A172 (cell line): ENCODE measurements at regions not wholly inside any gene's neighbourhood (a gene's known extent, or its start where the extent isn't known, plus 50 kb on each side); places are given as distances from the start of the nearest gene placed in this dataset.
"Not testable (repeated sequence)": the region's sequence is repeated elsewhere in the genome, so short reads cannot be mapped to it uniquely, and the experiment has no call there.

Experiments used
- DNase-seq: peaks from one replicate; pipeline ENCODE4 v3.0.0-alpha.2; 2015; ENCODE audit warnings: low spot score

DNA sequence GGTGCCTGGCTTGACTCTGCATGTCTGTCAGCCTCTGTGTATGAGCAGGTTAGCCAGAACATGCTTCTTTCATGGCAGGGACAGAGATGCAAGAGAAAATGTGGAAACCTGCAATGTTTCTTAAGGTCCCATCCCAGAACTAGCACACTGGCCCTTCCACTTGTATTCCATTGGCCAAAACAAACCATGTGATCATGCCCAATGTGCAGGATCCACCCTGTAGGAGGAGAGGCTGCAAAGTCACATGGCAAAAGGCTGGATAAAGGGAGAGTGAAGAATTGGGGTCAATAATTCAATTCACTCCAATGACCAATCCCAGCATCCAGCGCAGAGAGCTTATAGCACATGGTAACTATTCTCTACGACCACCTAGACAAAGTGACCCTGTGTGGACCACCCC, 405.5 kb downstream of the MIAT start:
- no peak for DNase-seq

DNA sequence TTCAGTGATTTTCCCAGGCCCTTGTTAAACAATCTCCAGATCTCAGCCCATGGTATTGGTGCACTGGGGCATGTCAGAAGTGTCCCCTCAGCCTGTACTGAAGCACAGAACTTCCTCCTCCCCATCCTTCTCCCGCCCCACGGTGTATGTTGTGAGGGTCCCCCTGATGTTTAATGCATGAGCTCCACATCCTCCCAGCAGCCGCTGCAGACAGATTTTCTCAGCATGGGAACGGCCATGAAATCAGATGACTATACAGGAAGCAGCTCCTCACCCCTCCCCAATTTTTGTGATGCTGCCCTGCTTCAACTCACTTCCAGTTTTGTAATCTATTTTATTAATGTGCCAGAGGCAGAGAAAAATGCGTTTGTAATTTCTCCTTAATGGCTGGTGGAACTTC, 406.0 kb downstream of the MIAT start:
- DNase-seq, result no peak

DNA sequence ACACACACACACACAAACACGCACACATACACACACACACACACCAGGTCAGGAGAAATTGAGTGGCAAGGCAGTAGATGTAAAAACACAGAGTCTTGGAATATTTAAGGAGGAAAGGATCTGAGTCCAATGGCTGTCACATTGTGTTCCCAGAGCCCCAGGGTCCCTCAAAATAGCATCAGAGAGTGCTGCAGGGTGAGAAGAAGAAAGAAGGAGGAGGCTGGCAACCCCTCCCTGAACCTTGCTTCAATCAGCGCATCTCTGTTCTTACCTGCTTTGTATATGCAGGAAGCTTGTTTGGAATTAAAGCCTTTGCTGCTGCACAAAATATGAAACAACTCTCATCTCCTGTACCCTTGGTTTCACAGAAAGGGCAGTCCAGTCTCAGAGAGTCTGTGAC, 406.5 kb downstream of the MIAT start:
- no peak for DNase-seq

DNA sequence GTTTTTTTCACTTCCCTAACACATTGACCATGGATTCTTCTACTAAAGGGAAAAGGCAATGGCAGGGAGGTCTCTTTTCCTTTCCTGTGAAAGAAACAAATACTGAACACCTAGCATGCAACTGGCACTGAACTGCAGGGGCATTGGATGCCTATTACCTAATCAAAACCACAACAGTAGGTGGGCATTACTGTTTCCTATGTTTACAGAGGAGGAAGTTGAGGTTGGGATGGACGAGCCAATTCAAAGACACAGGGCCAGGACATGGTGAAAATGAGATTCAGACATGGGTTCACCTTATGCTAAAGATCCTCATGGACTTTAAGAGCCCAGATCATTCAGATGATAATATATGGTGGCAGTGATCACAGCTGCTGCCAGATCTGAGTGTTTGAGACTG, 407.0 kb downstream of the MIAT start:
- no peak for DNase-seq

DNA sequence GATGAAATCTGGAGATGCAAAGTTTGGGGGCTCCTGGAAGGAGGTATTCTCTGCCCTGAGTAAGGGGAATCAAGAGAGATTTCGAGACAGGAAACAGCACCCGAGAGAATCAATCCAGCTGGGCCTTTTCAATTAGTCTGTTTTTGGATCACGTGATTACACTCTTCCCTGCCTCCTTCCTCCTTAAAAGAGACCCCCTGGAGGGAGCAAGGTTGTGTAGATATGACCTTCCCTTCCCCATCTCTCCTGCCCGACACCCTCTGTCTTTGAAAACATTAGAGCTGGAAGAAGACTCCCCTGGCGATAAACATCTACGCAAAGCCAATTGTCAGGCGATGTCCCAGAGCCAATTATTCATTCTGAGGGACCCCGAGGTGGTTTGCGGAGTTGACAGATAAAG, 407.9 kb downstream of the MIAT start:
- no peak for DNase-seq

DNA sequence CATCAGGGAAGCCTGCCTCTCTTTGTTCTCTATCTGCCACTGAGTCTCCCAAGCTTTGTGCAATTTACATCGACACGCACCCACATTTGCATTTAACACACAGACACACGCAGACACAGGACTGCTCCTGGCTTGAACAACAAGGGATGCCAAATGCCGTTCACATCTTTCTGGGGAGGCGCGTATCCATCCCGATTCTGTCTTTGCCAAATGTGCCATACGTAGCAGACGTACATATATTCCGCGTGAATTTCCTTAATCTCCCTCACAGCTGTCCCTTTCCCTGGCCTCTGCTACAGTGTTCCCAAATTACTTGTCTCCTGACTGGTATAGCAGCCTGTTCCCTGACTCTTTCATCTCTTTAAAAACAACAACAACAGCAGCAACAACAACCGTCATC, 409.5 kb downstream of the MIAT start:
- DNase-seq, result no peak

DNA sequence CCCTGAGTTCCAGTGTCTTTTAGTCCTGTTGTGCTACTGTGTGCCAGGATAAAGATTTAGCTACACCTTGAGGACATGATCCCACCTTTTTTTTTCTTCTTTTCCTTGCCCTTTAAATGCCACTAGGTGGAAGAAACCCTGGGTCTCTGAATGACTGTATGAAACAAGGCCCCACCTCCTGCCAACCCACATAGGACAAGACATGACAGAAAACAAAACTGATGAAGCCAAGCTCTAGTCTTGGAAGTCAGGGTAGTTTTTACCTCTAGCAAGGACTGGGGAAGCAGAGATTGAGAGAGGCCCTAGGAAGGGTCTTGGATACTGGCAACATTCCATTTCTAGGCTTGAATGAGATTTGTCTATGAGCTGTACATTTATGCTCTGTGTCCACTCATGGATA, 410.7 kb downstream of the MIAT start:
- no peak for DNase-seq

DNA sequence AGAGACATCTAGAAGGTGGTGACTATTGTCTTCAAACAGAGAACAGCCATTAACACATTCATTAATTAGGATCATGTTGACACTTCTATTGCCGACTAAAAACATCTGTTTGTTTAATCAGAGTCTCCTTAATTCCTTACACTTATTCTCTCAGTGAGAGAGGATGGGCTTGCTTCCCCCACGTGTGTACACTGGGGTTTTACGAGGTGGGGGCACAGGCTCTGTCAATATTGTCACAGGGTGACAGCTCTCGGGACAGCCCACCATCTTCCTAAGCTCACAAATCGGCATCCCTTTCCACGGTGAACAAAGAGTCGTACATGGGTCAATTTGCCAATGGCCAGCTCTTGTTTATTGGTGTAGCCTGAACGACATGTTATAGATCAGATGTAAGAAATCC, 413.2 kb downstream of the MIAT start:
- no peak for DNase-seq

DNA sequence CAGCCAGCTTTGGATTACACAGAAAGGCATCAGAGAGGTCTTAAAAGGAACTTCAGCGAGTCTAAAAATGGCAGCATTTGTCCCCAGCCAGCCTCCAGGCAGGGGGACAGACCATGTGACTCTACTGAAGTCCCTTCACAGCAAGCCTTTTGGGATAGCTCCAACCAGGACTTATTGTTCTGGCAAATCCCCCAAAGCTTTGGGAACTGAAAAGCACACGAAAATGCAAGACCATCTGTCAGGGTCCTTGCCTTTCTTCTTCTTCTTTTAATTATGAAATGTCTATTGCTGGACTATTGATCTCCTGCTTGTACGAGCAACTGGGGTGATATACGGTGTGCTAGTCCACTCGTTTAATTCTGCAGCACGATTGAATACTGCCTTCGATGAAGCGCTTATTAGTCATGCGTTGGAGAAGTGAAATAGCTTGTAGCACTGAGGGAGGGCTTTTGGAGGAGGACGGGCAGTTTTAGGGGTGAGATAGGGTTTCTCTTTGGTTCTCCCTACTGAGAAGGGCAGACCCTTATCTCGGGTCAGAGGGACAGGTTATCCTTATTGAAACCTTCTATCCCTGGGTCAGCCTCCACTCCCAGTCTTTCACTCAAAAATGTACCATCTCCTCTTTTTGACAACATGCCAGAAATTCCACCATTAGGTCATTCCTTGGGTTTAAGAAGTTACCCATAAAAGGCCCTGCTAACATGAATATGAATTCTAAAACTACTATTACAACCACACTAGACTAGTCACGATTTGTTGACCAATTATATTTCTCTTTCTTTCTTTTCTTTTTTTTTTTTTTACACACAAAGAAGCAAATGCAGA, 416.4 kb downstream of the MIAT start:
- DNase-seq, result no peak

DNA sequence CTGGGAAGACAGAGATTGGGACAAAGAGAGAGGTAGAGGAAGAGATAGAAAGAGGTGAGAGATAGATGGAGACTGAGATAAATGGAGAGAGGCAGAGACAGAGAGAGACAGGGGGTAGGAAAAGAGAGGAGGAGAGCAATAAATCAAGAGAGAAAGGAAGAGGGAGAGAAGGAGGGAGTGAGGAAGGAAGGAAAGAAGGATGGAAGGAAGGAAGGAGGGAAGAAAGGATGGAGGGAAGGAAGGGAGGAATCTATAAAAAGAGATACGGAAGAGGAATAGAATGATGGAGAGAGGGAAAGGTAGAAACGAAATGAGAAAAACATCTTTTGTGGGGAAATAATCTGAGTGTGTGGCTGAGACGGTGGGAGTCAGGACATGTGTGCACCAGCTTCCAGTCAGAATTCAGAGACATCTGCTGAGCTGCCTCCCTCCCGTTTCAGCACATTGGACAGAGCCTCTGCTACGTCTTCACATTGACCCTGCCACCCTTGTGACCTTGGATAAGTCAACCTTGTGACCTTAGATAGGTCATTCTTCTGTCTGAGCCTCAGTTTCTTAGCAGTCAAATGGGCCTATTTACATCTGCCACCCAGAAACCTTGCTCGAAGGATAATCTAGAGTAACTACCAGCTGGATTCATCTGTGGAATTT, 417.8 kb downstream of the MIAT start:
- DNase-seq, result no peak

DNA sequence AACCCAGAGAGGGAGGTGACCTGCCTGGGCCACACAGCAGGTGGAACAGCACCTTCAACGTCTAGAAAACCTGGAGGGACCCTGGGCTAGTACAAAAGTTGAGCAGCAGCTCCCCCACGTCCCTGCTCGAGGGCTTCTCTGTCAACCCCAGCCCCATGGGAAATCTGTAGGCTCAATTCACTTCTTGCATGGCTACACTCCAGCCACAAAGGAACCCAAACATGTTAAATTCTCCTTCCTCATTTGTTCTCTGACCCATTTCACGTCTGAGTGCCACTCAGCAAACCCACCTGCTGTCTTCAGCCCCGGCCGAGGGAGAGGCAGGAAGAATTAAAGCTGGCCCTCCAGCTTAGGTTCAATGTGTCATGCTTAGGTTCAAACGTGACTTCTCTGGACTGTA, 418.5 kb downstream of the MIAT start:
- DNase-seq, result no peak

DNA sequence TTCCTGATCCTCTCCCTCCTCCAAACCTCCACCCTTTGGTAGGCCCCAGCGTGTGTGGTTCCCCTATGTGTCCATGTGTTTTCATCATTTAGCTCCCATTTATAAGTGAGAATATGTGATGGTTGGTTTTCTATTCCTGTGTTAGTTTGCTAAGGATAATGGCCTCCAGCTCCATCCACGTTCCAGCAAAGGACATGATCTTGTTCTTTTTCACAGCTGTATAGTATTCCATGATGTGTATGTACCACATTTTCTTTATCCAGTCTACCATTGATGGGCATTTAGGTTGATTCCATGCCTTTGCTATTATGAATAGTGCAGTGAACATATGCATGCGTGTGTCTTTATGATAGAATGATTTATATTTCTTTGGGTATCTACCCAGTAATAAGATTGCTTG, 420.7 kb downstream of the MIAT start:
- not testable (repeated sequence) for DNase-seq

DNA sequence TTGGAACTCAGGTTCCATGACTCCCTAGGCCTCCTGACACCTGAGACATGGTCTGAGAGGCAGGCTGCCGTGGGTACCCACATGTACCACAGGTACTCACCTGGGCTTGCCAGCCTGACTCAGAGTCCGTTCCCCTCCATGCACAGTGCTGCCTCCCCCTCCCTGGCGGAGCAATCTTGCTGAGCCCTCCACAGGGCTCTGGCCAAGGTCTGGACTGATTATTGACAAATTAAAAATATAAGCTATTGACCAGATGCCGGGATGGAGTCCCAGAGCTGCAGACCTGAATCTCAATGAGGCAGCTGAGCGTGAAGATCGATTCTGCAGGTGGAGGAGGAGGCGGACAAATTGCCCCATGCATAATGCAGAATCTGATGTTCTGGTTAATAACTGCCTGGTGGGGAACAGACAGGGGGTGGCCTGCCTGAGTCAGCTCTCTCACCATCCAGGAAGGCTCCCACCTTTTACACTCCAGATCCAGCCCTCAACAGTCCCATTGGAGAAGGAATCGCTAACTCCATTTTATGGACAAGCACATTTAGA, 422.7 kb downstream of the MIAT start:
- DNase-seq, result no peak

DNA sequence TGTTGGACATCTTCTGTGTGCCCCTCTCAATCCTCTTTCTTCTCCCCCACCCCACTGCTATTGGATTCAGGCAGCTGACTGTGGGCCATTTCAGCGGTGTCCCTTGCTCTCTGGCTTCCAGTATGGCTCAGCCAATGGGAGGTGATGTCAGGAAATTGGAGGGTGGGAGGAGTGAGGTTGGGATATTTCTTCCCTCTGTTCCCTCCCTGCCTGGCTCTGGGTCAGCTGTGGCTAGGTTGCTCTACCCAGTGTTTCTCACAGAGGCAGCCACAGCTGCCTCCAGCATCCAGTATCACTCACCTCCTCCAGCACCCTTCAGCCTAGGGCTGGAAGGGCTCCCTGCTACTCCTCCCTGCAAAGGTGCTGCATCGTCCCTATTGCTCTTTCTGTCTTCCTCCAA, 423.5 kb downstream of the MIAT start:
- DNase-seq, result no peak

DNA sequence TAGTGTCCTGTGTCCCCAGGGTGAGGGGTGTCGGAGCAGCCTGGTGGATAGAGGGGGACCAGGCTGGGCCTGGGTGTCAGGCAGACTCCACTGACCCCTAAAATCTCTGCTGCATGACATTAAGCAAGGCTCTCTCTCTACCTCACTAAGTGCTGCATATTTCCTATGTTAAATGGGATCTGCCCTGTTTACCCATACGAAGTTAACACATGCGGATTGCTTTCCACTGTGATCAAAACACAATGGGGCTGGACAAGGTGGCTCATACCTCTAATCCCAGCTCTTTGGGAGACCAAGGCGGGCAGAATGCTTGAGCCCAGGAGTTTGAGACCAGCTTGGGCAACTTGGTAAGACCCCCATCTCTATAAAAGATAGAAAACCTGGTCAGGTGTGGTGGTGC, 426.2 kb downstream of the MIAT start:
- DNase-seq, result no peak

DNA sequence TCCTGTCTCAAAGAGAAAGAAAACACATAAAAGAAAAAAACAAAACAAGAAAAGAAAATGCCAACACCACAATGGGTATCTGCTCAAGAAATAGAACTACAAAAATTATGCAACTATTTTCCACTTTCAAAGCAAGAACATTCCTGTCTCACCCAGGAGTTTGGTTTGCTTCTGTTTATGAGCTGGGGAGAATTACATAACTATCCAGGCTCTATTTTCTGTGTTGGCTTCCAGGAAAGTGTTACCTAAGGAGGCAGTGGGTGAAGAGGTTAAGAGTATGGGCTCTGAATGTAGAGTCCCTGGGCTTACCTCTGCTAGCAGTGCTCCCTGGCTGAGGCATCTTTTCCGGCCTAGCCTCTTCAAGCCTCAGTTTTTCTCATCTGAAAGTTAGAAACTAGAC, 426.7 kb downstream of the MIAT start:
- DNase-seq, result no peak

DNA sequence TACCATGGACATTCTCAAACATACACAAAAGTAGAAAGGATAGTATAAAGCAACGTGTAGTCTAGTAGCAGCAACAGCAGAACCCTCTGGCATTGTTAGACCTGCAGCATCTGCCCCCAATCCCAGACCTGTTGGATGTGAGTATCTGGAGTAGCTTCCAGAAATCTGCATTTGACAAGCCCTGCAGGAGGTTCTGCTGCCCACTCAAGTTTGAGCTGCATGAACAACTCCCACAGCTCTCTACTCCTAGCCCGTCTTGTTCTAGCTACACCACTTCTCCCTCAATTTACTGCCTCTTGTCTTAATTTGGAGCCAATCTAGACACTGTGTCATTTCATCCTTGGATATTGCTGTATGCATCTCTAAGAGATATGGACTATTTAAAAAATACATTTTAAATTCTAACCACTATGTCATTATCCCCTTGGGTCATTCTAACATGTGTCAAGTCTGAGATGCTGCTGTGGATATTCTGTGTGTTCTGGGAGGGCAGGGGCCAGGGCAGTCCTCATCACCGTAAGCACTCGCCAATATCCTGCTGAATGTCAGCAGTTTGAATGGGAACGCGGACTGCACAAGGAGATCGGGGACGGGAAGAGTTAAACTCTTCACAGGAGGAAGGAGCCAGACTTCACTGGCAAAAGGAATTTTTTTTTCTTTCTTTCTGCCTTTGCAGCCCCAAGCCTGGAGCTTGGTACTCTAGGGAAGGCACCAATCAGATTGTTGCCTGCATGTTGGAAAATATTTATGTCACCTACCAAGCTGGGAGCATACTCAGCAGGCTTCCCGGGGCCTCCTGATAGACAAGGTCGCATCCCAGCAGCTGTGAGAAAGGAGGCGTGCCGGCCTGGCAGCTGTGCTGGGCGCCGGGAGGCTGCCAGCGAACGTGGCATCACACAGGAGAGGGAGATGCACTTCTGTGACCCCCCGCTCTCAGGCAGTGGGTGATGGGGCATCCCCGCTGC, 429.0 kb downstream of the MIAT start:
- DNase-seq, result no peak

DNA sequence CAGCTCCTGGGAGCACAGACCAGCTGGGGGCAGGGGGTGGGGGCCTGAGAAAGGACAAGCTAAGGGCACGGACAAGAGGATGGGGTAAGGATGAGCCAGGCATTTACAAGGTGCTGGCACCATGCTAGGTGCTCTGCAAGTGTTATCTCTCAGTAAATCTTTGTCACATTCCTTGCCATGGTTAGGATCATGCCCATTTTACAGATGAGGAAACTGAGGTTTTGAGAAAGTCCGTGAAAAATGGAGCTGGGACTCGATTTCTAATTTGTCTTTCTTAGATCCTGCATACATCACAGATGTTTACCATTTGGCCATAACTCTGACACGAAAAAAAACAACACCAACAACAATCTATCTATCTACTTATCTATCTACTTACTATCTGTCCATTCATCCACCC, 429.7 kb downstream of the MIAT start:
- no peak for DNase-seq

DNA sequence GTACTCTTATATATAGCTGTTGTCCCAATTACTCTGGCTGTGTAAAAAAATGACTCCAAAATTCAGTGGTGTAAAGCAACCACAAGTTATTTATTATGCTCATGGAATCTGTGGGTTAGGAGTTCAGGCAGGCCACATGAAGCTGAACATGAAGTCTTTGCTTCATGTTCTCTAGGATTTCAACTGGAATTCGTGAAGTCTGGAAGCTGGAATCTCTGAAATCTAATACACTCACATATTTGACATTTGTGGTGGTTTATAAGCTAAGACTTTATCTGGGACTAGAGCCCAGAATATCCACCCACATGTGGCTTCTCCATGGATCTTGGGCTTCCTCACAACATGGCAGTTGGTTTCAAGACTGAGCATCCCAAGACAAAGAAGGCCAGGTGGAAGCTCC, 430.6 kb downstream of the MIAT start:
- no peak for DNase-seq

DNA sequence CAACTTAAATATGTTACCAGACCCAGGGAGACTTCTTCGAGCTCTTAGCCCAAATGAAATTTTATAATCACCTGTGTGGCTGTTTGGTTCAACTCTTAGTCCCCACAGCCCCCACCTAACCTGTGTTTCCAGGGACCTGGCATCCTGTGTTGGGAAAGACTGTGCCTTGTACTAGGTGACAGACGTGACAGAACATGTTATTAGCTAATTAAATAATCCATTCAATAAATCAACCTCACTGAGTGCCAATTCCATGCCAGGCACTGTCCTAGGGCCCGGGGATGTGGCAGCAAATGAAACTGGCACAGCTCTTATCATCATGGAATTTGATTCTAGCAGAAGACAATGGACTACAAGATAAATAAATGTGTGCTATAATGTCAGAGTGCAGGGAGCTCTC, 431.9 kb downstream of the MIAT start:
- no peak for DNase-seq

DNA sequence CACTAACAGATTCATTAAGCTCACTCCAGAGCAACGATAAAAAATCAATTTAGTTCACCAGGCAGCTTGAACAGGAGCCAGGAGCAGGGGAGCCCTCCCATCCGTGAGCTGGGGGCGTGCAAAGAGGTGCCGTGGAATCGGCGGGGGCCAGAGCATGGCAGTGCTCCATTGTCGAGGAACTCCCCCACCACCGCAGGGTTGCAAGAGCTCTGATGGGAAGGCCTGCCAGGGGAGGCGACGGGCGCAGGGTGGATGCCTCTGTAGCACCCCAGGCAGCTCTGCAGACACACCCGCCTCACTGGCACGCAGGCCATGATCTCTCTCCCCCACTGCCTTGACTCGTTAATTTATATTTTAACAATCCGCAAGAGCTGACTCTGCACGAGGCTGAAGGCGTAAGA, 433.2 kb downstream of the MIAT start:
- DNase-seq, result no peak

DNA sequence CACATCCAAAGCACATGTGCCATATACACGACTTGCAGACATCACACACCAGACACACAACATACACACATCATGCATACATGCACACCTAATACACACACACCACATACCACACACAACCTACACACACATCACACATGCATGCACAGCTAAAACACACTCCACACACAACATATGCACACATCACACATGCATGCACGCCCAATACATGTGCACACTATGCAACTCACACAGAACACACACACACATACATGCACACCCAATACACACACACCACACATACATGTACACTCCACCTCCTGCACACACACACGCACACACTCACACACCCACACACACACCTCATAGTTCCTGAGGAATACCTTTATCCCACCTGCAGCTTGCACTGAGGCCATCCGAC, 436.0 kb downstream of the MIAT start:
- no peak for DNase-seq
